ENCODE measurements at regions not wholly inside any gene's neighbourhood (a gene's known extent, or its start where the extent isn't known, plus 50 kb on each side); places are given as distances from the start of the nearest gene placed in this dataset.

GRCh38 chr4:143071351-143071750, 113.4 kb upstream of the USP38 start:
- TF ChIP-seq CTCF (IDR thresholded peaks at IDR 0.05; ENCODE audit: low read depth, low read length): no peak

GRCh38 chr4:143076723-143077122, 108.0 kb upstream of the USP38 start:
- no peak for DNase-seq (ENCODE audit: extremely low read depth, low read depth)
- TF ChIP-seq CTCF (IDR thresholded peaks at IDR 0.05; ENCODE audit: low read depth, low read length): no peak

More at GRCh38 chr4:143071351-143071750, 113.4 kb upstream of the USP38 start:
- no peak for DNase-seq (ENCODE audit: extremely low read depth, low read depth)

GRCh38 chr4:143082701-143083100, 102.0 kb upstream of the USP38 start:
- TF ChIP-seq CTCF (IDR thresholded peaks at IDR 0.05; ENCODE audit: low read depth, low read length): no peak

GRCh38 chr4:143083756-143084472, 100.8 kb upstream of the USP38 start:
- no peak for TF ChIP-seq CTCF (IDR thresholded peaks at IDR 0.05; ENCODE audit: low read depth, low read length)
- DNase-seq (ENCODE audit: extremely low read depth, low read depth): no peak

More at GRCh38 chr4:143082701-143083100, 102.0 kb upstream of the USP38 start:
- no peak for DNase-seq (ENCODE audit: extremely low read depth, low read depth)

- no peak for TF ChIP-seq CTCF (IDR thresholded peaks at IDR 0.05; ENCODE audit: low read depth, low read length)
- DNase-seq (ENCODE audit: extremely low read depth, low read depth): no peak
Measured at GRCh38 chr4:143084566-143084965, 100.2 kb upstream of the USP38 start.

GRCh38 chr4:143085224-143085623, 99.5 kb upstream of the USP38 start:
- TF ChIP-seq CTCF (IDR thresholded peaks at IDR 0.05; ENCODE audit: low read depth, low read length): peak; percentile 3
- DNase-seq (ENCODE audit: extremely low read depth, low read depth): no peak

- no peak for TF ChIP-seq CTCF (IDR thresholded peaks at IDR 0.05; ENCODE audit: low read depth, low read length)
Measured at GRCh38 chr4:143085659-143086058, 99.1 kb upstream of the USP38 start.

More at GRCh38 chr4:143085659-143086058, 99.1 kb upstream of the USP38 start:
- no peak for DNase-seq (ENCODE audit: extremely low read depth, low read depth)
